ENCODE measurements at regions not wholly inside any gene's neighbourhood (a gene's known extent, or its start where the extent isn't known, plus 50 kb on each side); places are given as distances from the start of the nearest gene placed in this dataset.

DNA sequence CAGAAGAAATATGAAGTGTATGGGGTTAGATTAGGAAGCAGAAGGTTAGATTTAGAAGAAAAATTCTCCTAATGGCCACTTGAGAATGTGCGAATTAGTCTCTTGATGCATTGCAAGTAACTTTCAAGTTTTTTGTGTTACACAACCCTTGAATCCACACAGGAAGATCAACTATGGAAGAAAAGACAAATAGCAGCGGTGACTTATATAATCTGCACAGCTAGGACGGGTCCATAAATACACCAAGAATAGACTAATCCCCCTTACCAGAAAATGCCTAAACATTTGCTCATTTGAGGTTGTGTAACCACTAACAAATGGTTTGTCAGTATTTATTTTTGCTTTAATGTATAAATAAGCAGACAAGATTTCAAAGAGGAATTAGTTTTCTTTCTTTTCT, 182.6 kb downstream of the TGFB2 start:
- CTCF ChIA-PET: no interaction called here
- intact Hi-C loops (cut with DNase I, micrococcal nuclease): no loop called here
- DNase-seq: no peak
- POLR2A ChIA-PET: no interaction called here
- H3K4me1 Mint-ChIP-seq: no peaks in the 10 kb centered on the region
- H3K4me3 Mint-ChIP-seq: no peak overlapping the region
- no peak for ATAC-seq
- H3K27ac Mint-ChIP-seq: no peak overlapping the region
- peaks cover 9% of the 10 kb centered on the region for H3K27me3 Mint-ChIP-seq
- H3K9me3 Mint-ChIP-seq (ENCODE audit: low read depth): no peaks in the 10 kb centered on the region
- no peaks in the 10 kb centered on the region for H3K36me3 Mint-ChIP-seq (ENCODE audit: low read depth)

DNA sequence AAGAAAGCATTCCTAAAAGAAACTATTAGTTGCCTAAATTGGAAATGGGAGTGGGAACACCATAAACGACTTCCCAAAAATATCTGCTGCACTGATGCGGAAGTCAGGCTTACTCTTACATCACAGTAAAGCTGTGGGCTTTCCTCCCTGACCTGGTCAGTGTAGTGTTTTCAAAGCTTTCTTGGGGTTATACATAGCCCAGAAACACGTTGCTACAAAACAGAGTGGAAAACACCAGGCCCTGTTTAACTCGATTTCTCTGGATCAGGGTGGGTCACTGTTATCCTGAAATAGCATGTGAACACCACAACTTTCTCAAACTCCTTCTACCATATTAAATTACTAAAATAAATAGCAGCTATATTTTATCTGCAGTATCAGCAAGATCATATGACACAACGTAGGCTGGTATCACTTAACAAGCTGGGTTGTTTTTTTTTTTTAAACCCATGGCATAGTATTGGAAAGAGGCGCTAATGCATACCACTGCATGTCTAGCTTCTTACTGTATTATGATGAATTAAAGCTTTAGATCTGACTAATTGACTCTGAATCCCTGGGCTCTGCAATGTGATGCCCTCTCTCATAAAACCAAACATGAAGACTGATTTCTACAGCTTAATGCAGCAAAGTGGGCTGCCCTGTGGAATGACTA, 184.6 kb downstream of the TGFB2 start:
- peaks cover 6% of the 10 kb centered on the region for H3K27me3 Mint-ChIP-seq
- no peak overlapping the region for H3K4me3 Mint-ChIP-seq
- ATAC-seq (no peak), DNase-seq (no peak)
- no peak overlapping the region for H3K27ac Mint-ChIP-seq
- POLR2A ChIA-PET: no interaction called here
- no peaks in the 10 kb centered on the region for H3K36me3 Mint-ChIP-seq (ENCODE audit: low read depth)
- H3K4me1 Mint-ChIP-seq: no peaks in the 10 kb centered on the region
- intact Hi-C loops (cut with DNase I, micrococcal nuclease): no loop called here
- H3K9me3 Mint-ChIP-seq (ENCODE audit: low read depth): no peaks in the 10 kb centered on the region
- CTCF ChIA-PET: no interaction called here

DNA sequence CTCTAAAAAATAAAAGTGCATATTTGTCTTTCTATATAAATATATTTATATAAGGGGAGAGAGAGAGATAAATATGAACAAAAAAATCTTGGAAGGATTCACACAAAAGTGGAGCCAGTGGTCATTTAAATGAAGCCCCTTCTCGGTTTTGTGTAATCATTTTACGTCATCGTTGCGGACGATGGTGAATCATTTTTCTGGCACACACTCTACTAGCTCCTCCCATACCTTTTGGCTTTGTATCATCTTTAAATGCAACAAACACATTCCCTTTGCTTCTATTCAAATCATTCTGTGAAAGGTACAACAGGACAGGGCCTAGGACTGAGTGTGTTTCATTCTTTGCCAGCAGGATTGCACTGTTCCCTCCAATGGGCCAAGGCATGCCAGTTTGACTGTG, 186.8 kb downstream of the TGFB2 start:
- ATAC-seq (no peak), DNase-seq (no peak)
- no peaks in the 10 kb centered on the region for H3K4me1 Mint-ChIP-seq
- CTCF ChIA-PET: no interaction called here
- no peak overlapping the region for H3K4me3 Mint-ChIP-seq
- H3K9me3 Mint-ChIP-seq (ENCODE audit: low read depth): no peaks in the 10 kb centered on the region
- intact Hi-C loops (cut with DNase I, micrococcal nuclease): no loop called here
- H3K27me3 Mint-ChIP-seq: peaks cover 3% of the 10 kb centered on the region
- H3K27ac Mint-ChIP-seq: no peak overlapping the region
- no peaks in the 10 kb centered on the region for H3K36me3 Mint-ChIP-seq (ENCODE audit: low read depth)
- POLR2A ChIA-PET: no interaction called here

GRCh38 chr1:218536296-218536986, 191.3 kb downstream of the TGFB2 start:
- H3K4me1 Mint-ChIP-seq: no peaks in the 10 kb centered on the region
- POLR2A ChIA-PET: no interaction called here
- no peaks in the 10 kb centered on the region for H3K36me3 Mint-ChIP-seq (ENCODE audit: low read depth)
- no peaks in the 10 kb centered on the region for H3K27me3 Mint-ChIP-seq
- DNase-seq (no peak), ATAC-seq (no peak)
- H3K27ac Mint-ChIP-seq: no peak overlapping the region
- H3K9me3 Mint-ChIP-seq (ENCODE audit: low read depth): no peaks in the 10 kb centered on the region
- intact Hi-C loops (cut with DNase I, micrococcal nuclease): no loop called here
- no peak overlapping the region for H3K4me3 Mint-ChIP-seq
- CTCF ChIA-PET: interaction anchor here (0.6 kb wide), 1 partner anchor 39 kb away, joined by 3 read pairs; no protein-coding TSS in a partner anchor

DNA sequence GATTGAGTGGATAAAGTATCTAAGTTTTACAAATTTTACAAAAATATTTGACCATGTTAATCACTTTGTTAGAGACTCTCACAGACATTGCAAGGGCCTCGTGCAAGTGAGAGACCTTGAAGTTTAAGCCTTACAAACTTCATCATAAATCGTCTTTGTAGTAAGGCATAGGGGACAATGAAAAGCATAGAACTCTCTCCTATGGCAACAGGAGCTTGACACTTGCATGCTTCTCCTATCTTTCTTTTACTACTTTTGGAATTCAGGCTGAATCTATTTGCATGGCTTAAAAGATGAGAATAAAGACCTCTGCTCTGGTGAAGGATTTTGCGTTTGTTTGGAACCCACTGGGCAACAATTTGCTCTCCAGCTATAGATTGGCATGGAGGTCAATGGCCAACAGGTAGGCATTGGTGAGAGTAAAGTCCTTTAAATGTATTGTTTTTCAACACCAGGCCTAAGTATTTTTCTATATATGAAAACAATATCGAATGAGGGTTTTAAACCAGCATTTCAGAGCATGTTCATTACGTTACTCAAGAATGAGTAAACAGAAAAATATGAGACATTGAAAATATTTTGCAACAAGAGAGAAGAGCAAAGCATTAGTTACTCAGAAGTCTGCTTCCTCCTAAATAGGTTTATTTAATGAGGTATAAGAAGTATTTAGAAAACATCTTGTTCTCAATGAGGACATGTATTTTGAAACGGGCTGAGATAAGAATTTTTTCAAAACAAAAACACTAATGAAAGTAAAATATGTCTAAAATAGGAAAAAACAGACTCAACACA, 192.2 kb downstream of the TGFB2 start:
- CTCF ChIA-PET: no interaction called here
- intact Hi-C loops (cut with DNase I, micrococcal nuclease): no loop called here
- no peak for ATAC-seq
- H3K36me3 Mint-ChIP-seq (ENCODE audit: low read depth): no peaks in the 10 kb centered on the region
- H3K9me3 Mint-ChIP-seq (ENCODE audit: low read depth): no peaks in the 10 kb centered on the region
- H3K27ac Mint-ChIP-seq: no peak overlapping the region
- no peaks in the 10 kb centered on the region for H3K27me3 Mint-ChIP-seq
- H3K4me3 Mint-ChIP-seq: no peak overlapping the region
- no peaks in the 10 kb centered on the region for H3K4me1 Mint-ChIP-seq
- POLR2A ChIA-PET: no interaction called here
- no peak for DNase-seq

DNA sequence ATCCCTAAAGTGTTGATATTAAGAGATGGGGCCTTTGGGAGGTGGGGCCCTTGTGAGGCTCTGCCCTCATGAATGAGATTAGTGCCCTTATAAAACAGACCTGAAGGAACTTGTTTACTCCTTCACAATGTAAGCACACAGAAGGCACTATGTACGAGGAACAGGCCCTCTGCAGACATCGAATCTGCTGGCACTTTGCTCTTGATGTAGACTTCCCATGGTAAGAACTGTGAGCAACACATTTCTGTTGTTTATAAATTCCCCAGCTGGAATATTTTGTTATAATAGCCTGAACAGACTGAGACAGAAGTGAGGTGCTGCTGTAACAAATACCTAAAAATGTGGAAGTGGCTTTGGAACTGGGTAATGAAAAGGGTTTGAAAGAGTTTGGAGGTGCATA, 193.2 kb downstream of the TGFB2 start:
- ChIA-PET CTCF (no interaction called here), POLR2A (no interaction called here)
- H3K36me3 Mint-ChIP-seq (ENCODE audit: low read depth): no peaks in the 10 kb centered on the region
- no peak overlapping the region for H3K4me3 Mint-ChIP-seq
- ATAC-seq (no peak), DNase-seq (no peak)
- no peaks in the 10 kb centered on the region for H3K9me3 Mint-ChIP-seq (ENCODE audit: low read depth)
- intact Hi-C loops (cut with DNase I, micrococcal nuclease): no loop called here
- H3K27ac Mint-ChIP-seq: no peak overlapping the region
- H3K27me3 Mint-ChIP-seq: no peaks in the 10 kb centered on the region
- H3K4me1 Mint-ChIP-seq: no peaks in the 10 kb centered on the region

GRCh38 chr1:218546314-218546713, 201.2 kb downstream of the TGFB2 start:
- ChIA-PET POLR2A (interaction anchor here (0.6 kb wide), 1 partner anchor 270 kb away, joined by 9 read pairs; no protein-coding TSS in a partner anchor), CTCF (no interaction called here)
- Mint-ChIP-seq H3K4me1 (no peaks in the 10 kb centered on the region), H3K27ac (no peak overlapping the region), H3K27me3 (peaks cover 3% of the 10 kb centered on the region), H3K36me3 (ENCODE audit: low read depth) (no peaks in the 10 kb centered on the region), H3K9me3 (ENCODE audit: low read depth) (no peaks in the 10 kb centered on the region), H3K4me3 (no peak overlapping the region)
- DNase-seq (no peak), ATAC-seq (no peak)
- intact Hi-C loops (cut with DNase I, micrococcal nuclease): no loop called here

DNA sequence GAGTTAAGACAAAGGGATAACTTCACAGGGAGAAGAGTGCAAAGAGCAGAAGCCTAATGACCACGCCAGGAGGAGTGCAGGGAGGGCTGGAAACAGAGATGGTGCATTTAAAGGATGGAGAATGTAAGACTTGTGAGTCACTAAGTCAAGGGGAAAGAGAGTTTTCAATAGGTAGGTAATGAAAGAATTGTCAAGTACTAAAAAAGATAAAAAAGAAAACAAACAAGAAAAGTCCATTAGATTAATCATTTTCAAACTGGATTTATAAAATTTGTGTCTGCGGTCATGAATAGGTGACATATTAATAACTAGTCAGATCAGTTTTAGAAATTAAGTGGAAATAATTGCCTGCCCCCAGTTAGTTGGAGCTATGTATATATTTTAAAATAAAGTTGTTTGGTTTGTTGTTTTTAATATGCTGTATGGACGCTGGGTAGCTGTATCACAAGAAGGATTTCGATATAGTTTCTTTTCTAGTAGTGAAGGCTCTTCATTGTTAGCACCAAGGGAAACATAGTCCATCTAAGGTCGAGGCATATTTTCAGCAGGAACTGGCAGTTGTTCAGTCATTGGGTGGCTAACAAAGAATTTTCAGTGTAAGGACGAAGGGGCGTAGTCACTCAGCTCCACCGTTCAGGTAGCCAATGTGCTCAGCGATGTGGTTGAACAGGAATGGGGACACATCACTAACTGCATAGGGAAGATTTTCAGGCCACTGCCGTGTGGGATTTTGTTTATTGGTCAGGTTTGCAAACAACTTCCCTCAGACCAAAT, 203.0 kb downstream of the TGFB2 start:
- ATAC-seq (no peak), DNase-seq (no peak)
- Mint-ChIP-seq H3K4me1 (no peaks in the 10 kb centered on the region), H3K27me3 (peaks cover 3% of the 10 kb centered on the region), H3K4me3 (no peak overlapping the region), H3K27ac (no peak overlapping the region), H3K9me3 (ENCODE audit: low read depth) (no peaks in the 10 kb centered on the region), H3K36me3 (ENCODE audit: low read depth) (no peaks in the 10 kb centered on the region)
- POLR2A ChIA-PET: no interaction called here
- intact Hi-C loops (cut with DNase I, micrococcal nuclease): no loop called here
- CTCF ChIA-PET: no interaction called here

- Mint-ChIP-seq H3K9me3 (ENCODE audit: low read depth) (no peaks in the 10 kb centered on the region), H3K4me1 (no peaks in the 10 kb centered on the region), H3K4me3 (no peak overlapping the region), H3K36me3 (ENCODE audit: low read depth) (no peaks in the 10 kb centered on the region), H3K27me3 (peaks cover 3% of the 10 kb centered on the region), H3K27ac (no peak overlapping the region)
- CTCF ChIA-PET: no interaction called here
- POLR2A ChIA-PET: no interaction called here
- DNase-seq: no peak
- no peak for ATAC-seq
- intact Hi-C loops (cut with DNase I, micrococcal nuclease): no loop called here
Observed at GRCh38 chr1:218548764-218549163, 203.6 kb downstream of the TGFB2 start.

GRCh38 chr1:218553197-218553596, 208.1 kb downstream of the TGFB2 start:
- no peaks in the 10 kb centered on the region for H3K9me3 Mint-ChIP-seq (ENCODE audit: low read depth)
- H3K27ac Mint-ChIP-seq: no peak overlapping the region
- H3K27me3 Mint-ChIP-seq: peaks cover 4% of the 10 kb centered on the region
- POLR2A ChIA-PET: no interaction called here
- no peak for DNase-seq
- intact Hi-C loops (cut with DNase I, micrococcal nuclease): no loop called here
- CTCF ChIA-PET: no interaction called here
- no peak overlapping the region for H3K4me3 Mint-ChIP-seq
- no peak for ATAC-seq
- H3K36me3 Mint-ChIP-seq (ENCODE audit: low read depth): no peaks in the 10 kb centered on the region
- no peaks in the 10 kb centered on the region for H3K4me1 Mint-ChIP-seq

DNA sequence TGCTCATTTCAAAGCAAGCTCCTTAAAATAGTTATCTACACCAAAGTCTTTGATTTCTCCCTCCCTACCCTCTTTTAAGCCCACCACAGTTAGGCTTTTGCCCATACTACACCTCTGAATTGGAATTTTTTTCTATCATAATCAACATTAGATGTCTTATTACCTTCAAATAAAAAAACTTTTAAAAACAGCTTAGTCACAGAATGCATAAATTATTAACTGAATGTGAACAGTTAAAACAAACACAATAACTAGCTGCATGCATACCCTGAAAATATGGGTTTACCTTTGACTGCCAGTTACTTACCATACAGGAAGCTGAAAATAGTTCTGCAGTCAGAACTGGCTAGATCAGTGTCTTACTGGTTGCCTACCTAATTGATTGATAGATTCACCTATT, 210.9 kb downstream of the TGFB2 start:
- Mint-ChIP-seq H3K27me3 (peaks cover 4% of the 10 kb centered on the region), H3K4me3 (no peak overlapping the region), H3K4me1 (no peaks in the 10 kb centered on the region), H3K9me3 (ENCODE audit: low read depth) (no peaks in the 10 kb centered on the region), H3K27ac (no peak overlapping the region), H3K36me3 (ENCODE audit: low read depth) (no peaks in the 10 kb centered on the region)
- POLR2A ChIA-PET: no interaction called here
- CTCF ChIA-PET: interaction anchor here (1.0 kb wide), 1 partner anchor 10 kb away, joined by 3 read pairs; no protein-coding TSS in a partner anchor
- DNase-seq (no peak), ATAC-seq (no peak)
- intact Hi-C loops (cut with DNase I, micrococcal nuclease): no loop called here

Data from activated CD4-positive, alpha-beta T cell treated with anti-CD3 and anti-CD28 coated beads for 36 hours (primary cell).